BE2C (cell line): ENCODE measurements at regions not wholly inside any gene's neighbourhood (a gene's known extent, or its start where the extent isn't known, plus 50 kb on each side); places are given as distances from the start of the nearest gene placed in this dataset.

Source experiments
- DNase-seq: peaks from one replicate; pipeline ENCODE4 v3.0.0-alpha.2; 2020
- H3K27me3 ChIP-seq: fragments of 250-450 bp; sonication (Bioruptor Pico); 2 replicates; pipeline ENCODE4 v1.5.1; 2020; ENCODE audit warnings: mild to moderate bottlenecking
- H3K36me3 ChIP-seq: fragments of 250-450 bp; sonication (Bioruptor Pico); 2 replicates; pipeline ENCODE4 v1.5.1; 2020; ENCODE audit warnings: mild to moderate bottlenecking
- H3K4me1 ChIP-seq: fragments of 250-450 bp; sonication (Bioruptor Pico); 2 replicates; pipeline ENCODE4 v1.5.1; 2020
- H3K4me3 ChIP-seq: 2 replicates; pipeline ENCODE4 v1.5.1; 2011; ENCODE audit warnings: low read depth, low read length
- H3K9me3 ChIP-seq: fragments of 250-450 bp; sonication (Bioruptor Pico); 2 replicates; pipeline ENCODE4 v1.5.1; 2020
- TF ChIP-seq, protein P1 (sequence below): IDR thresholded peaks from 2 replicates; pipeline ENCODE4 v1.5.1; 2012; ENCODE audit warnings: mild to moderate bottlenecking, low read depth, low read length

DNA sequence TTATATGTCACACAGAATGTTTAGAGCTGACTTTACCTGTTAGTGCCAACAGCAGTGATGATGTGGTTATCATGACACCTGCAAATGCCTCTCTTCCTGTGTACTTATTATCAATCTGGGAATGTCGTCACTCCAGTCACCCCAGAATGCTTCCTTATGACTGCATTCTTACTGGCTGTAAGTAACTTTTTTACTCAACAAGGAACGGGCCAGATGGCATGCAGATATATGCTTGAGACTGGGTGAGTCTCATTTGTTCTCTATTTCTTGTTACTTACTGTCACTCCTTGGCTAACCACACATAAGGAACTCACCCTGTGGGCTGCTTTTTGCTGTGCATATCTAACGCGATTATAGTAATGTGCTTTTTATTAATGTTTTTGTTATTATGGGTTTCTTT lies 385.5 kb upstream of the MEF2C start:
- Histone ChIP-seq H3K4me1 (no peaks in the 10 kb centered on the region), H3K27me3 (no peaks in the 10 kb centered on the region), H3K4me3 (no peak overlapping the region), H3K36me3 (no peaks in the 10 kb centered on the region), H3K9me3 (no peaks in the 10 kb centered on the region)
- no peak for DNase-seq
- TF ChIP-seq, protein P1, sequence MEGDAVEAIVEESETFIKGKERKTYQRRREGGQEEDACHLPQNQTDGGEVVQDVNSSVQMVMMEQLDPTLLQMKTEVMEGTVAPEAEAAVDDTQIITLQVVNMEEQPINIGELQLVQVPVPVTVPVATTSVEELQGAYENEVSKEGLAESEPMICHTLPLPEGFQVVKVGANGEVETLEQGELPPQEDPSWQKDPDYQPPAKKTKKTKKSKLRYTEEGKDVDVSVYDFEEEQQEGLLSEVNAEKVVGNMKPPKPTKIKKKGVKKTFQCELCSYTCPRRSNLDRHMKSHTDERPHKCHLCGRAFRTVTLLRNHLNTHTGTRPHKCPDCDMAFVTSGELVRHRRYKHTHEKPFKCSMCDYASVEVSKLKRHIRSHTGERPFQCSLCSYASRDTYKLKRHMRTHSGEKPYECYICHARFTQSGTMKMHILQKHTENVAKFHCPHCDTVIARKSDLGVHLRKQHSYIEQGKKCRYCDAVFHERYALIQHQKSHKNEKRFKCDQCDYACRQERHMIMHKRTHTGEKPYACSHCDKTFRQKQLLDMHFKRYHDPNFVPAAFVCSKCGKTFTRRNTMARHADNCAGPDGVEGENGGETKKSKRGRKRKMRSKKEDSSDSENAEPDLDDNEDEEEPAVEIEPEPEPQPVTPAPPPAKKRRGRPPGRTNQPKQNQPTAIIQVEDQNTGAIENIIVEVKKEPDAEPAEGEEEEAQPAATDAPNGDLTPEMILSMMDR = no peak

DNA sequence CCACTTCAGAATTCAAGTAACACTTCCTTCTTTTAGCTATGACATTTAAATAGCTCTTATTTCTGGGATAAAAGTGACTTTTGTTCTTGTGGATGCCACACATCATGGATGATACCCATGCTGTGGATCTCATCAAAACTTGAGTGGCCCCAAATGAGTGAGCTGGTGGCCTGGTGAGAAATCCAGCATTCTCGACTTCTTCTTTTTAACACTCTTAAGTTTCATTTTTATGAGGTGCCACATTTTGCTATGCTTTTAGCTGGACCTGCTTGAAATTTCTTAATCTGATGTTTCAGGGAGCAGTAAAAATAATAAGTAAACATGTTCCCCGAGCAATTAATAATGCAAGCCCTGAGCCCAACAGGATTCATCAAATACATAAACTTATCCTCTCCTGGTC lies 384.8 kb upstream of the MEF2C start:
- TF ChIP-seq, protein P1 = no peak
- Histone ChIP-seq H3K36me3 (no peaks in the 10 kb centered on the region), H3K4me3 (no peak overlapping the region), H3K4me1 (no peaks in the 10 kb centered on the region), H3K27me3 (no peaks in the 10 kb centered on the region), H3K9me3 (no peaks in the 10 kb centered on the region)
- DNase-seq = no peak

DNA sequence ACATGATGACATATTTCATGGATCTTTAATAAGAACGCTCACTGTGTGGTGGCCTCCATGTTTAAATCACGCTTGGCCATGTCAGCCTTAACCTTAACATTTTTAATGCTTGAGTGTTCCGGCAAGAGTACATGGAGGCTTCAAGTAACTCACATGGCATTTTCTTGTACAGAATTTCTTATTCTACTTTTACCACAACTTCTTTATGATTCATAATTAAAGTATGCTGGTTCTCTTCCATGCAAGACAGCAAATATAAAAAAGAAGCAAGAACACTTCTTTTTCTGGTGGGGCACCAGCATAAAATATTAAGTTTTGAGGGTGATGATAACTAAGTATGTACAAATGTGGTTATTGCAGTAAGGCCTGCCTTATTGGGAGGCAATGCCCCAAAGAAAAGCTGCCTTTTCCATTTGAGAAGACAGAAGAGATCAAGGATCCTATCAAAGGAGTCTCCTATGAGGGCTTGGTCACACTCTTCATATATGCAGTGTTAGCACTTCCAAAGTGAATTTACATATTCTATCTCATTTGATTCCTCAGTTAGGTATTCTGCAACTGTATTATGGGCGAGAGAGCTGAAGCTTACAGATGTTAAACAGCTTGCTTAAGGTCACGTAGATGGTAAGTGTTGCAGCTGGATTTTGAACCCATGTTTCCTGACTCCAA lies 382.7 kb upstream of the MEF2C start:
- Histone ChIP-seq H3K9me3 (no peaks in the 10 kb centered on the region), H3K36me3 (no peaks in the 10 kb centered on the region), H3K4me1 (no peaks in the 10 kb centered on the region), H3K27me3 (no peaks in the 10 kb centered on the region), H3K4me3 (no peak overlapping the region)
- DNase-seq = no peak
- TF ChIP-seq, protein P1 = no peak

DNA sequence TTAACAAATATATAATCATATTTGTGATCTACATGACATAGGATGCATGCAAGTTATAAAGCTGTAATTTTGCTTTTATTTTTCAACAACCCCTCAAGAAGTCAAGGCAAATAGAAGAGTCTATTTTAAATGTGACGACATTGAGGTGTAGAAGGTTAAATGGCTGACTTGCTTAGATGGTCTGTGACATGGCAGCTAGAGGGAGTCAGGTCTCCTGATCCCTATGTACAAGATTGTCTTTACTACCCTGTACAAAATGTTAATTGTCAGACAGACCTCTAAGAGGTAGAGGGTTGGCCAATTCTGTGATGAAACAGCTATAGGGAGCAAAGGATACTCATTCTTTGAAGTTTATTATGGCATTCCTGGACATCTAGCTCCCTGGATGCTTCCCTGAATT lies 380.9 kb upstream of the MEF2C start:
- Histone ChIP-seq H3K9me3 (no peaks in the 10 kb centered on the region), H3K4me3 (no peak overlapping the region), H3K4me1 (no peaks in the 10 kb centered on the region), H3K36me3 (no peaks in the 10 kb centered on the region), H3K27me3 (no peaks in the 10 kb centered on the region)
- TF ChIP-seq, protein P1 = no peak
- DNase-seq = no peak

DNA sequence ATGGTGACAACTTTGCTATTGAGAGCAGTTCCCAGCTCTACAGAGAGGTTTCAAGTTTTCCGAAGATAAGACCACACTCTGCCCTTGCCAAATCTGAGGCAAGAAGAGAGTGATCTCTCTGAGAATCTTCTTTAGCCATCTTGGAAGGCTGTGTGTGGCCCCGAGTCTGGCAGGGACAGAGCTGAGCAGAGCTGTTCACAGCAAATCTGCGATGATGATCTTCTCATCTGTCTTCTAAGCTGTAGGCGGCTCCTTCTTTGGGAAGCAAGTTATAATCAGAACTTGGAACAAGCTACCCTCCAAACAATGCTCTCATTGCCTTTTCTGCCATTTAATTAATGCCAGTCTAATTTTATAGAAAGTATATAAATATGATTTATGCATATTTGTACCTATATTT lies 379.0 kb upstream of the MEF2C start:
- Histone ChIP-seq H3K4me1 (no peaks in the 10 kb centered on the region), H3K27me3 (no peaks in the 10 kb centered on the region), H3K9me3 (no peaks in the 10 kb centered on the region), H3K36me3 (no peaks in the 10 kb centered on the region), H3K4me3 (no peak overlapping the region)
- TF ChIP-seq, protein P1 = no peak
- DNase-seq = no peak

DNA sequence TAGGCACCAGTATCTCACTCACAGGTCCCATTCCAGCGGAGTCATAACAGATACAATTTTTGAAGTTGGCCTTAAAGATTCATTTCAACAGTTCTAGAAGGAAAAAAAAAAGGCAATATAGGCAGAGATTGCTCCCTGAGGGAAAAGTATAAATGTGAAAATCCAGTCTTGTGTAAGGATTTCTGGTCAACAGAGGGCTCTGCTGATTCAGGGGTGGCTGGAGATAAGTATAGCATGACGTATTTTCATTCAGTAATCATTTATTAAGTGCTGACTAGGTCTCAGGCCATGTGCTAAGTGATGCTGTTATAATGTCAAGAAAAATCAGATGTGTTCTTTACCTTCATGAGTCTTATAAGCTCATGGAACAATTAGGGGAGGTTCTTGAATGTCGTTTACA lies 377.3 kb upstream of the MEF2C start:
- Histone ChIP-seq H3K9me3 (no peaks in the 10 kb centered on the region), H3K36me3 (no peaks in the 10 kb centered on the region), H3K4me1 (no peaks in the 10 kb centered on the region), H3K27me3 (no peaks in the 10 kb centered on the region), H3K4me3 (no peak overlapping the region)
- TF ChIP-seq, protein P1 = no peak
- DNase-seq = no peak
